Ammon's horn (tissue), 1 donor: ENCODE measurements at regions not wholly inside any gene's neighbourhood (a gene's known extent, or its start where the extent isn't known, plus 50 kb on each side); places are given as distances from the start of the nearest gene placed in this dataset.
"Not testable (repeated sequence)": the region's sequence is repeated elsewhere in the genome, so short reads cannot be mapped to it uniquely, and the experiment has no call there.

Experiments
- DNase-seq: peaks from one replicate; pipeline ENCODE4 v3.0.0-alpha.2; 2016; ENCODE audit warnings: low spot score

DNA sequence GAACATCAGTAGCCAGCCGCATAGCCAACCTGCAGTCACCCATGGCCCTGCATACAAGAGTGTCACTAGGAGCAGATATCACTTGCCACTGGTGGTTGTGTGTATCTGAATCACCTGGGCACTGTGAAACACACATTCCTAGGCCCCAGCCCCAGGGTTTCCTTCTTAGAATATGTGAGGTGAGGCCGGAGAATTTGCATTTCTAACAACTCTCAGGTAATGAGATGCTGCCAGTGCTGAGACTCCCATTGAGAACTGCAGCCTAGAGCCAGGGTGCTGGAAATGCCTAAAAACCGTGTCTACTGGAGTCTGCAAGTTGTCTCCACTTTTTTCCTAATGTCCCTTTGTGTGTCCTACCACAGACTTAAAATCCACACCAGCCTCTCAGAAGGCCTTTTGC lies 232.0 kb upstream of the PLGLB2 start:
- not testable (repeated sequence) for DNase-seq

DNA sequence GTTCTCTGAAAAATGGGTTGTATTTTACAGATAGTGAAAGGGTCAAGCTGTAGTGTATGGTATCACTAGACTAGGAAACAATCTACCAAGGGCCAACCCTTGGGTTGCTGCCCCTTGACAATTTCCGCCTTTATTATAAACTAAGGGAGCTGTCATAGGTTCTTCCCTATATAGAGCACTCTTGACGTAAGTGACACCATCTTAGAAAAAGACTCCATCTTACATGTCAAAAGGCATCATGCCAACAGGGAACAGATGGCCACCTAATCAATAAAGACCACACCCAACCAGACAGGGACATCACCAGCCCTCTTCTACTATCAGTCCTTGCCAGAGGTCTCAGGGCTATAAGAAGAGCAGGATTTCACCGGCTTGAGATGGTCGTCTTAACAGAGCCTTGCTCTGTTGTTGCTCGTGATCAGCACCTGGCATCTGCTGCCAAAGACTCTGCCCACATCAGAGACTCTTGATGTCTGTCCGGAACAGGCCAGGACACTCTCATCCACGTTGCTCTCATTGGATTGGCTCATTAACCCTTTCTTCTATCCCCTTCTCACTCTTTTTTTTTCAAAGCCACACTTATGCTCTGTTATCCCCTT lies 231.4 kb upstream of the PLGLB2 start:
- not testable (repeated sequence) for DNase-seq

DNA sequence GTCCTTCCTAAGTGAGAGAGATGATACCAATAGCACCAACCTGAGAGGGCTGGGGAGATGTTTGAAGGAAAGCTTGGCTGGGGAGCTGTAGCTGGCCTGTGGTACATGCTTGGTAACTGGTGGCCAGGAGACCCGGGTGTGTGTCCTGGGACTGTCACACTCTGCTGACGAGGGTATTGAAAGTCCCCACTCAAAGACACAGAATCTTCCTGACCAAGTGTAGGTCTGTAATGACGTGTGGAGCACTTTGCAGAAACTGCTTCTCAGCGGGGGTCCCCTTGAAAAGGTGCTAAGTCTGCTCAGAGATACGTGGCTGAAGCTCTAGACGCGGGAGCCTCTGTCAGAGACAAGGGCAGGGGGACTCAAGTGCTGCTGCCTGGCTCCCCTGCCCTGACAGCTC lies 230.4 kb upstream of the PLGLB2 start:
- DNase-seq = not testable (repeated sequence)

DNA sequence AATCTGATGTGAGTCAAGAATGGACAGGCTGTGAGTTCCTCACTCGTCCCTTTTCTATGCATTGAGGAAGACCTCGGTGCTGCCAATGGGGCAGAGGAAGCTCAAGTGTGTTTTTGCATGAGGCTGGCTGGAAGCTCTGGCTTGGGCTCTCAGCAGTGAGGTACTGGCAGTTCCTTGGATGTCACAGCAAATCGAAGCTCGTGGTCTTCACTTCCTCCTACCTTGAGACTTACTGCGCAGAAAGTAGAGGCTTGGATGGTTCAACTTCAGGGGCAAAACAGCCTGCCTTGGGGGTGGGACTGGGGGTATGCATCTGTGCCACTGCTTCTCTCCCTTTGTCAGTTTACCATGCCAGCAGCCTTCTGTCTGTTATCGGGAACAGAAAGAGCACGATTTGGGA lies 229.8 kb upstream of the PLGLB2 start:
- not testable (repeated sequence) for DNase-seq

GRCh38 chr2:87518547-87518946 lies 229.3 kb upstream of the PLGLB2 start:
- DNase-seq = not testable (repeated sequence)

DNA sequence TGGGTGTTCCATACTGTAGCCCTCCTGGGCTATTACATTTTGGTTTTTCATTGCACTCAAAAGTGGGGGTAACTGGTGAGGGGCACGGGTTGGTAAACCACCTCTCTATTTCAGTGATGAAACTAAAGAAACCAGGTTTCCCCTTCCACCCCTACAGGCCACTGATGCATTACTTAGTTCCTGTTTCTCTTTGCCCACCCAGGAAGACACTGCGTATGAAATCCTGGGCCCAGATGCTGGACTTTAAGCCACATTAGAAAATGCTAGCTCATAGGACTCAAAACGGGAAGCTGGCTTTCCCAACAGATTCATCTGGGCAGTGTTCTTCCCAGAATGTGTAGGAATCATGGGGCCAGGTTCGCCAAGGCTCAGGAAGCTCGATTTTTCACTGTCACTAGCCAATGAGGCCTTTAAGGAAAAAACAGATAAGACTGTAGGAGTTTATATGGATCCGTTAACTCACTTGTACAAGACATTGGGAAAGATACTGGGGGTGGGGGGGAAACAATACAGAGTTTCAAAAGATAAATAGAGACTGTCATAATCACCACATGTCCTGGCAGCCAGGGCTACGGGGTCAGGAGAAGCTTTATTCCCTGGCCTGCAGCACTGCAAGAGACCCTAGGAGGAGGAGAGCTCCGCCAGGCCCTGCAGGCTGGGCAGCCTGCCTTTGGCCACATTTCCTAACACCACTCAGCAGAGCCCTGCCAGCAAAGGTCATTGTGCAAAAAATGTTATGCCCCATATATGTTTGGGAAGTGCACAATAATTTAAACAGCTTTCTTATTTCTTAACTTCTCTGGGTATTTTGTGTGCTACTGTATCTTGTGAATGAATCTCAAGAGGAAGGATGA lies 228.5 kb upstream of the PLGLB2 start:
- not testable (repeated sequence) for DNase-seq

DNA sequence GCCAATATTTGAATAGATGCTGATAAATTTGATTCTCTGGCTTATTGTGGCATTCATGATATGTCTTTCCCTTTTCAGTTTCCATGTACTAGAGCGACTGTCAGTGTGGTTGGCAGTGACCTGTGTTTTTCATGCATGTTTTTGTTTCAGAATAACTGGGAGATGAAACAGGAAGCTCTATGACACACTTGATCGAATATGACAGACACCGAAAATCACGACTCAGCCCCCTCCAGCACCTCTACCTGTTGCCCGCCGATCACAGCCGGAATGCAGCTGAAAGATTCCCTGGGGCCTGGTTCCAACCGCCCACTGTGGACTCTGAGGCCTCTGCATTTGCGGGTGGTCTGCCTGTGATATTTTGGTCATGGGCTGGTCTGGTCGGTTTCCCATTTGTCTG lies 226.8 kb upstream of the PLGLB2 start:
- not testable (repeated sequence) for DNase-seq

- not testable (repeated sequence) for DNase-seq
These were observed 226.4 kb upstream of the PLGLB2 start for GRCh38 chr2:87521489-87521888.

- DNase-seq = not testable (repeated sequence)
These were observed 223.2 kb upstream of the PLGLB2 start for GRCh38 chr2:87524619-87525188.

GRCh38 chr2:87525497-87525991 lies 222.3 kb upstream of the PLGLB2 start:
- not testable (repeated sequence) for DNase-seq

GRCh38 chr2:87526258-87526657 lies 221.6 kb upstream of the PLGLB2 start:
- DNase-seq = not testable (repeated sequence)

DNA sequence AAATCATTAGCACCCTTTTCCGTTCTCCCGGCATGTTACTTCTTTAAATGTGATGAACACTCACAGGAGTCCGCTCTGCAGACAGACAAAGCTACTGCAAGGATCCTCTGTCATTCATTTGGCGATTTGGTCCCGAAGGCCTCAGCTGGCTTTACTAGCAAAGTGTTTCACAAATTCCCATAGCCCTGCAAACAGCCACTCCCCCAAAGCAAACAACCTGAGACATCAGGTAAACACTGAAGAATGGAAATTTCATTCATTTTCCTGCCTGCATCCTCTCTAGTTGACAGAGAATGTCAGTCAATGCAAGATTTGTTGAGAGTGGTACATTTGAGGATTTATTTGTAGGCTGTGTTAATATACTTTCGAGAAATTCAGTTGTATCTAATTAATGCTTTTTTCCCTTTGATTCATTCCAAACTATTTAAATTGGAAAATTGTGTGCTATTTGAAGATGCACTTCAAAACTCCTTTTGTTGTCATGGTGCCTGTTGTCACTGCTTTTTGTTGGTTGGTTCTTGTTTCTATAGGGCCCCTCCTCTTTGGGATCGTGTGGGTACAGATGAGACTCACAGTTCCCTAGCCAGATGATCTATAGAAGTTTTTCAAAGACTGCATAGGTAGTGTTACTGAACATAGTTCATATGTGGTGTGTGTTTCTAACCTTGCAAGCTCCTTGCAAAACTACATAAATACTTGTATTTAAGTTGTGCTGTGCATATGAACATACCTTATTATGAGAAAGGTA lies 215.7 kb upstream of the PLGLB2 start:
- not testable (repeated sequence) for DNase-seq

DNA sequence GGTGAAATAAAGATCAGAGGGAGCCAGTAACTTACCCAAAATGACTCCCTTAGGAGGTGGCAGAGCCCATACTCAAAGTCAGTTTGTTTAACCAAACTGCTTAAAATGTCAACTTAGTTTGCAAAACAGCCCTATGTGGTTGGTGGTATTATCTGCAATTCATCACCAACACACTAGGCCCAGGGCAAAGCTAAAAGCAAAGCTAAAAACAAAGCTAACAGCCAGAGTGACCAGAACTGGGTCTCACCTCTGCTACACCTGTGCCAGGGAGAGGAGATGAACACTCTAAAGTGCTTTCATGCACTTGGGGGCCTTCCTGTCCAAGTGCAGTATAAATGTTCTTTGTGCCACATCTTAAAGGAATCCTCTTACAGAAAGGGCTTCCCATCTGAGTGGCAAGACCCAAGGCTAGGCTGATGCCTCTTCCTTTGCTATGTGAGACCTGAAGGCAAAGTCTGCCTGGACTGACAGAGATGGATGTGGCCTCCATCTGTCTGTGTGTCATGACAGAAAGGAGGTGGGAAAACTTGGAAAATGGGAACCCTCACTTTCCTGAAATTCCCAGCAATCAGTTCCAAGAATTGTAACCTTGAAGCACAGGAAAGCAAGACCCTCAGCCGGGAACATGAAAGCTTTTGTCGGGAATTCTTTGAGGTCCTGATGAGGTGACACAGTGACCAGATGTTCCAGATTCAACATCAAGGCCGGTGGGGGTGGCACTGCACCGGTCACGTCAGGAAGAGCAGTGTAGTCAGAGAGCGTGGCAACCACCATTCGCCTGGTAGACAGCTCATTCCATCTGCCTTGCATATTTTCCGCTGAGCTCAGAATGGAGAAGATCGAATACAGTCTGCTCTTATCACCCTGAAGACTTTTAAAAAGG lies 214.3 kb upstream of the PLGLB2 start:
- DNase-seq = not testable (repeated sequence)

GRCh38 chr2:87534273-87534889 lies 213.5 kb upstream of the PLGLB2 start:
- not testable (repeated sequence) for DNase-seq

DNA sequence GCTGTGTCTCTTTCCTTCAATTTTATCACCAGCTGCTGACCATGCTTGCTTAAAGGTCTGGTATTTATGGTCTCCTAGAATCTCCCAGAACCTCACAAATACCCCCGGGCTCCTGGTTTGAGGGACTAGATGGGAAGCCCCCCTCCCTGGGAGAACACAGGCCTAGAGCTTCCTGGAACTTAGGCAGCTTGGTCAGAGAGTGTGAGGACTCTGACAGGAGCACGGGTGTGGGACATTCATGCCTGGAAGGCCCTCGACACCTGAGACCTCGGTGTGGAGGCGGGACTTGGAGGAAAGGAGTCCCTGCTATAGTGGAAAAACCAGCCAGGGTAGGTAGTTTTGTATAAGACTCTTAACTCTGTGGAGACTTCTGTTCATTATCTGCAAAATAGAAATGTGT lies 211.5 kb upstream of the PLGLB2 start:
- DNase-seq = not testable (repeated sequence)

GRCh38 chr2:87537251-87537671 lies 210.6 kb upstream of the PLGLB2 start:
- not testable (repeated sequence) for DNase-seq

DNA sequence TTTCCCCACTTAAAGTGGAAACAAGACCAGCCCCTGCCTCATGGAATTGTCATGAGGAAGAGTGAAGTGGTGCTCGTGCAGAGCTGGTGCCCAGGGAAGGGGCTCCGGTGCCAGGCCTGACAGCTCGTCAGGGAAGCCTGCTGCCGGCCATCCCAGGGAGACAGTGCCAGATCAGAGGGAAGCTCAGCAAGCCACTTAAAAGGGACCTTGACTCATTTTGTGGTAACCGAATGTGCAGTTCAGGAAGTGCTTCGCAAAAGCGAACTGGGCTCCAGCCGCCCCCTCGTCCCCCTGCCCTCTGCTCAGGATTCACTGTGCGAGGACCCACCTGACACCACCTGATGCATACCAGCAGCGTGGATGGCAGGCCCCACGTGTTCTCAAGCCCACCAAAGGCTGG lies 209.6 kb upstream of the PLGLB2 start:
- DNase-seq = not testable (repeated sequence)

DNA sequence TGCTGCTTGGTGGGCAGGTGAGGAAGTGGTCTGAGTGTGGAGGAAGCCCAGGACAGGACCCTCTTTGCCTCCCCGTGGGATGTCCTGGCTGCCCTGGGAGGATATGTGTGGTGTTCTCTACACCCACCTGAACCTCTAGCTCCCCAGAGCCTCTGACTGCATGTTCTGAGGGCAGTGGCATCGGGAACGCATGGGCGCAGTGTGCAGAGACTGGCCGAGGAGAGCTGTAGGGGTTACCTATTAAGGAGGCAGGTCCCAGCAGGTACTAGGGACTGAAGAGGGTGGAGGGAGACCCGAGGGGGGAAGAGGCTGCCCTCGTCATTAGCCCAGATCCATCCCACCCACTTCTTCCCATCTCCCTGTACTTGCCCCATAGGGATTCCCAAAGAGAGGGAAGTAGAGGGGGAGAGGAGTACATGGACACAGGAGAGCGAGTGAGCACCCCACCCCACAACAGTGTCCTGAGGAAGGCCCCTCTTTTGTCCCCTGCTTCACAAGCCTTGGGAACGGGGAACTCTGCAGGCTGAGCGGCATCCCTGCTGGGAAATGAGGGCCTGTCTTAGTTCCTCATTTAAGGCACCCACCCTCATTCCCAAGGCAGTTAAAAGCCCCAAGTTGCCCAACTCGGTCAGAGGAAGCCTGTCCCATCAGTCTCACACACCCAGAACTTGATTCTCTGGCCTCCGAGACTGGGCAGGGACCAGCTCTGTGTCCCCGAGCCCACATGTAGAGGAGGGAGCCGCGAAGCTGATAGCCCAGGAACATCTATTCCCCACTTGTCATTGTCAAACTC lies 208.5 kb upstream of the PLGLB2 start:
- DNase-seq = not testable (repeated sequence)

GRCh38 chr2:87540242-87540641 lies 207.6 kb upstream of the PLGLB2 start:
- not testable (repeated sequence) for DNase-seq
